HG03097 (cell line): ENCODE measurements at regions not wholly inside any gene's neighbourhood (a gene's known extent, or its start where the extent isn't known, plus 50 kb on each side); places are given as distances from the start of the nearest gene placed in this dataset.

Experiments used
- ATAC-seq: cut with Tn5 transposase; IDR thresholded peaks from one replicate; pipeline ENCODE4 v1.9.1; 2021; ENCODE audit not compliant: unreplicated experiment, low FRiP score

GRCh38 chr7:18235819-18236218 lies 208.2 kb upstream of the PRPS1L1 start:
- no peak for ATAC-seq

- ATAC-seq, result no peak
These were observed 211.6 kb upstream of the PRPS1L1 start for GRCh38 chr7:18239212-18239611.

GRCh38 chr7:18241543-18242231 lies 214.0 kb upstream of the PRPS1L1 start:
- ATAC-seq, result peak; percentile 90

GRCh38 chr7:18243731-18244130 lies 216.1 kb upstream of the PRPS1L1 start:
- no peak for ATAC-seq

GRCh38 chr7:18250133-18250532 lies 222.5 kb upstream of the PRPS1L1 start:
- ATAC-seq, result no peak

- ATAC-seq, result no peak
These were observed 230.1 kb upstream of the PRPS1L1 start for GRCh38 chr7:18257711-18258110.

GRCh38 chr7:18262058-18262457 lies 233.5 kb upstream of the HDAC9 start:
- no peak for ATAC-seq

GRCh38 chr7:18265611-18266281 lies 229.8 kb upstream of the HDAC9 start:
- no peak for ATAC-seq

- ATAC-seq, result no peak
These were observed 227.0 kb upstream of the HDAC9 start for GRCh38 chr7:18268571-18268970.

- no peak for ATAC-seq
These were observed 219.2 kb upstream of the HDAC9 start for GRCh38 chr7:18276380-18276779.

- no peak for ATAC-seq
These were observed 217.2 kb upstream of the HDAC9 start for GRCh38 chr7:18278316-18278715.

- no peak for ATAC-seq
These were observed 212.5 kb upstream of the HDAC9 start for GRCh38 chr7:18283045-18283444.

- no peak for ATAC-seq
These were observed 208.1 kb upstream of the HDAC9 start for GRCh38 chr7:18287482-18287881.

- no peak for ATAC-seq
These were observed 207.1 kb upstream of the HDAC9 start for GRCh38 chr7:18288322-18289037.

GRCh38 chr7:18289788-18290187 lies 205.8 kb upstream of the HDAC9 start:
- ATAC-seq, result peak; percentile 6

GRCh38 chr7:18290223-18290622 lies 205.3 kb upstream of the HDAC9 start:
- peak; percentile 67 for ATAC-seq

GRCh38 chr7:18290865-18291264 lies 204.7 kb upstream of the HDAC9 start:
- ATAC-seq, result no peak

GRCh38 chr7:18292584-18292983 lies 203.0 kb upstream of the HDAC9 start:
- no peak for ATAC-seq

- no peak for ATAC-seq
These were observed 201.8 kb upstream of the HDAC9 start for GRCh38 chr7:18293759-18294158.

- no peak for ATAC-seq
These were observed 201.1 kb upstream of the HDAC9 start for GRCh38 chr7:18294411-18294810.

GRCh38 chr7:18295781-18296423 lies 199.6 kb upstream of the HDAC9 start:
- no peak for ATAC-seq
